ENCODE measurements at regions not wholly inside any gene's neighbourhood (a gene's known extent, or its start where the extent isn't known, plus 50 kb on each side); places are given as distances from the start of the nearest gene placed in this dataset.

DNA sequence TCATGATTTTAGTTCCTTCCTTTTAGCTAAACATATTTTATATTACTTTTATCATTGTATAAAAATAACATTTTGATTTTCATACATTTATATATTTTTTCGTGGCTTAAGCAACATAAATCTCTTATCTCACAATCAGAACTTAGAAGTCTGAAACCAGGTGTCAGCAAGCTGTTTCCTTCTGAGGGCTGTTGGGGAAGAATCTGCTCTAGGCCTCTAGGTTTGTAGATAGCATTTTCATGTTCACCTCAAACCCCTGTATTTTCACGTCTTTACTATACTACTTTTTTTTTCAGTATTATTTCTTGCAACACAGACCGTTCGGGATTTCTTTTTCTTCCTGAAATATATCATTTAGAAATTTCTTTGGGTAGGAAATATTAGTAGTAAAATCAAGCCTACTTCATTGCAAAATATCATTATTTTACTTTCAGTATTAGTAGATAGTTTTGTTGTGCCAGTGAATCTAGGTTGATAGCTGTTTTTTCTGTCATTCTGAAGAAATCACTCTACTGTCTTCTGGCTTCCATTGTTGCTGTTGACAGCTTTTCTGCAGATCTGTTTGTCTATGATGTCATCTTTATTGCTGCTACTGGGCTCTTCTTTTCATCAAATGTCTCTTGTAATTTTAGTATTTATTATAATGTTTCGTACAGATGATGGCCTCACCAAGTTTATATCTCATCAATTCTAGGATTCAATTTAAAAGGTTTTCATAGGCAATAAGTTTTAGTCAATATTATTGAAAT is 756.3 kb downstream of the VGLL3 start:
- TF ChIP-seq, protein P1, sequence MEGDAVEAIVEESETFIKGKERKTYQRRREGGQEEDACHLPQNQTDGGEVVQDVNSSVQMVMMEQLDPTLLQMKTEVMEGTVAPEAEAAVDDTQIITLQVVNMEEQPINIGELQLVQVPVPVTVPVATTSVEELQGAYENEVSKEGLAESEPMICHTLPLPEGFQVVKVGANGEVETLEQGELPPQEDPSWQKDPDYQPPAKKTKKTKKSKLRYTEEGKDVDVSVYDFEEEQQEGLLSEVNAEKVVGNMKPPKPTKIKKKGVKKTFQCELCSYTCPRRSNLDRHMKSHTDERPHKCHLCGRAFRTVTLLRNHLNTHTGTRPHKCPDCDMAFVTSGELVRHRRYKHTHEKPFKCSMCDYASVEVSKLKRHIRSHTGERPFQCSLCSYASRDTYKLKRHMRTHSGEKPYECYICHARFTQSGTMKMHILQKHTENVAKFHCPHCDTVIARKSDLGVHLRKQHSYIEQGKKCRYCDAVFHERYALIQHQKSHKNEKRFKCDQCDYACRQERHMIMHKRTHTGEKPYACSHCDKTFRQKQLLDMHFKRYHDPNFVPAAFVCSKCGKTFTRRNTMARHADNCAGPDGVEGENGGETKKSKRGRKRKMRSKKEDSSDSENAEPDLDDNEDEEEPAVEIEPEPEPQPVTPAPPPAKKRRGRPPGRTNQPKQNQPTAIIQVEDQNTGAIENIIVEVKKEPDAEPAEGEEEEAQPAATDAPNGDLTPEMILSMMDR (IDR thresholded peaks at IDR 0.05): no peak
- TF ChIP-seq EP300 (IDR thresholded peaks at IDR 0.05; ENCODE audit: low read depth) (no peak), POLR2A (IDR thresholded peaks at IDR 0.05) (no peak)

Measured in transverse colon (tissue), 3 donors.